DMS153 (cell line): ENCODE measurements at regions not wholly inside any gene's neighbourhood (a gene's known extent, or its start where the extent isn't known, plus 50 kb on each side); places are given as distances from the start of the nearest gene placed in this dataset.

Source experiments
- DNase-seq: peaks from one replicate; lab custom pipeline; 2025; lab: John Stamatoyannopoulos, UW

- no peak for DNase-seq
These were observed 1253.8 kb downstream of the MRPL39 start for GRCh38 chr21:24353492-24353891.

GRCh38 chr21:24339406-24339805 is 1267.9 kb downstream of the MRPL39 start:
- no peak for DNase-seq

- DNase-seq = no peak
These were observed 1270.8 kb downstream of the MRPL39 start for GRCh38 chr21:24336491-24336890.

GRCh38 chr21:24323536-24323935 is 1283.7 kb downstream of the MRPL39 start:
- no peak for DNase-seq

- DNase-seq = no peak
These were observed 1290.9 kb downstream of the MRPL39 start for GRCh38 chr21:24316277-24316922.

- DNase-seq = no peak
These were observed 1296.5 kb downstream of the MRPL39 start for GRCh38 chr21:24310788-24311187.

GRCh38 chr21:24308183-24308582 is 1299.1 kb downstream of the MRPL39 start:
- DNase-seq = no peak

- no peak for DNase-seq
These were observed 1304.9 kb downstream of the MRPL39 start for GRCh38 chr21:24302400-24302799.

GRCh38 chr21:24298040-24298439 is 1309.2 kb downstream of the MRPL39 start:
- DNase-seq = no peak

- no peak for DNase-seq
These were observed 1313.1 kb downstream of the MRPL39 start for GRCh38 chr21:24294171-24294570.

GRCh38 chr21:24290151-24290833 is 1317.0 kb downstream of the MRPL39 start:
- DNase-seq = no peak

GRCh38 chr21:24289539-24289938 is 1317.7 kb downstream of the MRPL39 start:
- no peak for DNase-seq

- DNase-seq = no peak
These were observed 1326.7 kb downstream of the MRPL39 start for GRCh38 chr21:24280596-24280995.

GRCh38 chr21:24278711-24279110 is 1328.6 kb downstream of the MRPL39 start:
- no peak for DNase-seq

GRCh38 chr21:24276204-24276603 is 1331.1 kb downstream of the MRPL39 start:
- no peak for DNase-seq

GRCh38 chr21:24275616-24276015 is 1331.7 kb downstream of the MRPL39 start:
- DNase-seq = no peak

- DNase-seq = no peak
These were observed 1334.8 kb downstream of the MRPL39 start for GRCh38 chr21:24272521-24272938.

- no peak for DNase-seq
These were observed 1341.3 kb downstream of the MRPL39 start for GRCh38 chr21:24265987-24266386.

- DNase-seq = no peak
These were observed 1346.5 kb downstream of the MRPL39 start for GRCh38 chr21:24260751-24261150.

- no peak for DNase-seq
These were observed 1348.0 kb downstream of the MRPL39 start for GRCh38 chr21:24259241-24259640.

GRCh38 chr21:24255591-24255990 is 1351.7 kb downstream of the MRPL39 start:
- DNase-seq = no peak

- DNase-seq = no peak
These were observed 1381.8 kb downstream of the MRPL39 start for GRCh38 chr21:24225431-24225830.

- DNase-seq = no peak
These were observed 1382.9 kb downstream of the MRPL39 start for GRCh38 chr21:24224422-24224821.

- DNase-seq = no peak
These were observed 1383.7 kb downstream of the MRPL39 start for GRCh38 chr21:24223624-24224023.
